Femur (tissue), 1 donor: ENCODE measurements at regions not wholly inside any gene's neighbourhood (a gene's known extent, or its start where the extent isn't known, plus 50 kb on each side); places are given as distances from the start of the nearest gene placed in this dataset.
A peak's percentile ranks its signal among the peaks of the same experiment; 100 is the strongest.
"Not testable (repeated sequence)": the region's sequence is repeated elsewhere in the genome, so short reads cannot be mapped to it uniquely, and the experiment has no call there.

Experiments used
- DNase-seq: peaks from one replicate; pipeline ENCODE4 v3.0.0-alpha.2; 2017

- DNase-seq: no peak
Measured at GRCh38 chr2:183825710-183826109, 701.5 kb downstream of the NUP35 start.

DNA sequence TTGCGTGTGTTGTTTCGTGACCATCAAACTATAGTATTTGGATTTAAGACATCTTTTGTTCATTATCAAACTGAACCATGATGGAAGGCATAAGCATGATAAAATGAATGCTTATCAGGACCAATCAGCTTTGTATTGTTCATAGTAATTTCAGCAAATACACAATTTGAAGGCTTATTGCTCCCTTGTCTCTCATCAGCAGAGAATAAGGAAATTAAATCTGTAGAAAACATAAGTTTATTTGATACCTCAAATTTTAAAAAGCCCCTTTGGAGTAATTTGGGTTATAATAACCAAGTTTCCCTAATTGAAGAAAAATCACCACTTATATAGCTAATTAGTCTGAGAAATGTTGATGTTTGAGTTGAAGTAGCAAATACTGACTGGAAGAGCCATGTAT lies 705.7 kb downstream of the NUP35 start:
- no peak for DNase-seq

DNA sequence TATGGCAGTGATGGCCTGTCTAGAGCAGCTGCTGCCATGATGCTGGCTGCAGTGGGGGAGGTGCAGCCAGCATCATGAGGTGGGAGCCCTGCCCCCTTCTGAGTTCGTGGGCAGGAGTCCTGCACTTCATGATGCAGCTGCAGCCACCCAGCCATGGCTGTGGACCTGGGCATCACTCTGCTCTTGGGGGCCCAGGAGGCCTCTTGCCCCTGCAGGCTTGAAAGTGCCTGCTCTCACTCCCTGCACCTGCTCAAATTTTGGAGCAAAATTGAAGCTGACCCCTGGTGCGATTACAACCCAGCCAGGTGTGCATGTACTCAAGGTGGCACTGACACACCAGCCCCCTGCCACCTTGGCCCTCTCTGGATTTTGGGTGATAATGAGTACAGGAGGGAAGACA lies 712.9 kb downstream of the NUP35 start:
- DNase-seq: no peak

DNA sequence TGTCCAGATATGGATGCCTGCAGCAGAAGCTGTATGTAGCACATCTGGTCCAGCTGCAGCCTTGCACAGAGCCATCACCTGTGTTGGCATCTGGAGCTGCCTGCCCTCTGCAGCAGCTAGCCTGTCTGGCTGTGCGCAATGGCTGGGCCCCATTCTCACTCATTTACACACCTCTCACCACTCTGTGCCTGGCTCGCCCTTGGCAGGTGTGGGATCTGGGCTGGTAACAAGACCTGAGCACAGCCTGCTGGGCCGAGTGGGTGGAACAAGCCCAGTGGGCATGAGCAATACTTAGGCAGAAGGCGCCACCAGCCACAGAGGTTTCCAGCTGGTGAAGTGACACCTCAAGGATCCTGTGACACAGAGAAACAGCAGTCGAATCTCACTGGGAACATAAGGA lies 714.1 kb downstream of the NUP35 start:
- DNase-seq: no peak

DNA sequence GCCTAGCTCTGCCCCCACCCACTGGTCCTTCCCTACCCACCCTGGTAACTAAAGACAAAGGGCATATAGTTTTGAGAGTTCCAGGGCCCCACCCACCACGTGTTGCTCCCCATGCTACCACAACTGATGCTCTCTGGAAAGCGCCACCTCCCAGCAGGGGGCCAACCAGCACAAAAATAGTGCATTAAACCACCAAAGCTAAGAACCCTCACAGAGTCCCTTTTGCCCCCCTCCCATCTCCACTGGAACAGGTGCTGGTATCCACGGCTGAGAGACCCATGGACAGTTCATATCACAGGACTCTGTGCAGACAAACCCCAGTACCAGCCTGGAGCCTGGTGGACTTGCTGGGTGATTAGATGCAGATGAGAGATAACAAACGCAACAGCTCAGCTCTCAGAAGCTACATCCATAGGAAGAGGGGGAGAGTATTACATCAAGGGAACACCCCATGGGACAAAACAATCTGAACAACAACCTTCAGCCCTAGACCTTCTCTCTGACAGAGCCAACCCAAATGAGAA lies 715.9 kb downstream of the NUP35 start:
- DNase-seq: no peak

DNA sequence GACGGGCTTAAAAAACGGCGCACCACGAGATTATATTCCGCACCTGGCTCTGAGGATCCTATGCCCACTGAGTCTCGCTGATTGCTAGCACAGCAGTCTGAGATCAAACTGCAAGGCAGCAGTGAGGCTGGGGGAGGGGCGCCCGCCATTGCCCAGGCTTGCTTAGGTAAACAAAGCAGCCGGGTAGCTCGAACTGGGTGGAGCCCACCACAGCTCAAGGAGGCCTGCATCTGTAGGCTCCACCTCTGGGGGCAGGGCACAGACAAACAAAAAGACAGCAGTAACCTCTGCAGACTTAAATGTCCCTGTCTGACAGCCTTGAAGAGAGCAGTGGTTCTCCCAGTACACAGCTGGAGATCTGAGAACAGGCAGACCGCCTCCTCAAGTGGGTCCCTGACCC lies 725.6 kb downstream of the NUP35 start:
- DNase-seq: not testable (repeated sequence)

GRCh38 chr2:183859129-183859528 lies 734.9 kb downstream of the NUP35 start:
- DNase-seq: no peak

GRCh38 chr2:183866666-183867065 lies 731.7 kb upstream of the ZNF804A start:
- no peak for DNase-seq

- DNase-seq: no peak
Measured at GRCh38 chr2:183867206-183867605, 731.1 kb upstream of the ZNF804A start.

DNA sequence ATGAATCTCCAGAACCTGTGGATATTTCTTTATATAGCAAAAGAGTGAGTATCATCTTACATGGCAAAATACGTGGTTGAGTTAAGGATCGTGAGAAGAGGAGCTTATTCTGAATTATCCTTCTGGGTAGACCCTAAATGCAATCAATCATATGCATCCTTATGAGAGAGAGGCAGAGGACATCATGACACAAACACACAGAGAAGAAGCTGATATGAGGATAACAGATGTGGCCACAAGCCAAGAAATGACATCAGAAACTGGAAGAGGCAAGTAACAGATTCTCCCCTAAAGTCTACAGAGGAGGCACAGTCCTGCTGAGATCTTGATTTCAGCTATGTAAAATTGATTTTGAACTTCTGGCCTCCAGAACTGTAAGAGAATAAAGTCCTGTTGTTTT lies 730.2 kb upstream of the ZNF804A start:
- no peak for DNase-seq

GRCh38 chr2:183868707-183869106 lies 729.6 kb upstream of the ZNF804A start:
- no peak for DNase-seq

GRCh38 chr2:183872131-183872530 lies 726.2 kb upstream of the ZNF804A start:
- DNase-seq: no peak

GRCh38 chr2:183881978-183882377 lies 716.4 kb upstream of the ZNF804A start:
- no peak for DNase-seq

DNA sequence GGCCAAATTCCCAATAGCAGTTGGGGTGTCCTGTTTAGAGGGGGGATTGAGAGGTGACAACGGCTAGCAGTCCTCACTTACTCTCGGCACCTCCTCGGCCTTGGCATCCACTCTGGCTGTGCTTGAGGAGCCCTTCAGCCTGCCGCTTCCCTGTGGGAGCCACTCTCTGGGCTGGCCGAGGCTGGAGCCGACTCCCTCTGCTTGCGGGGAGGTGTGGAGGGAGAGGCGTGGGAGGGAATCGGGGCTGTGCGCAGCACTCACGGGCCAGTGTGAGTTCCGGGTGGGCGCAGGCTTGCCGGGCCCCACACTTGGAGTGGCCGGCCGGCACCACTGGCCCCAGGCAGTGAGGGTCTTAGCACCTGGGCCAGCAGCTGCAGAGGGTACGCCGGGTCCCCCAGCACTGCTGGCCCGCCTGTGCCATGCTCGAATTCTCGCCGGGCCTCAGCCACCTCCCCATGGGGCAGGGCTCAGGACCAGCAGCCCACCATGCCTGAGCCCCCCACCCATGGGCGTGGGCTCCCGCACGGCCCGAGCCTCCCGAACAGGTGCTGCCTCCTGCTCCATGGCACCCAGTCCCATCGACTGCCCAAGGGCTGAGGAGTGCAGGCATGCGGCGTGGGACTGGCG lies 705.9 kb upstream of the ZNF804A start:
- DNase-seq: no peak

GRCh38 chr2:183898641-183899040 lies 699.7 kb upstream of the ZNF804A start:
- DNase-seq: no peak

GRCh38 chr2:183901931-183902330 lies 696.4 kb upstream of the ZNF804A start:
- DNase-seq: no peak

DNA sequence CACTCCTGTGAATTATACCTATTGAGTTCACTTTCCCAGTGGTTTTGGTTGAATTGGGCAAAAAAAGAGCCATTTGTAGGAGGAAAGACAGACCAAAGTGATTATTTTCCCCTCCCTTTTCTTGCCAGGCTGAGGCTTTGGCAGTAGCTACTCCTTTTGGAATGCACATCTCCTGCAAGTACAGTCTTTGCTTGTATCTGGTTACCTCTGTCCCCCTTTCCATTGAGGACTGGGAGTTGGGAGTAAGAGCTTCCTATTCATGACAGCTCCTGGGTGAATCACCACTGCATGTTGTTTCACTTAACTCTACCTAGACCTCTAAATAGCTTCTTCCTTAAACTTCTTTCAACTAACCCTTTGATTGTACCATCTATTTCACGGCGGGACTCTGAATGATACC lies 695.3 kb upstream of the ZNF804A start:
- DNase-seq: no peak

DNA sequence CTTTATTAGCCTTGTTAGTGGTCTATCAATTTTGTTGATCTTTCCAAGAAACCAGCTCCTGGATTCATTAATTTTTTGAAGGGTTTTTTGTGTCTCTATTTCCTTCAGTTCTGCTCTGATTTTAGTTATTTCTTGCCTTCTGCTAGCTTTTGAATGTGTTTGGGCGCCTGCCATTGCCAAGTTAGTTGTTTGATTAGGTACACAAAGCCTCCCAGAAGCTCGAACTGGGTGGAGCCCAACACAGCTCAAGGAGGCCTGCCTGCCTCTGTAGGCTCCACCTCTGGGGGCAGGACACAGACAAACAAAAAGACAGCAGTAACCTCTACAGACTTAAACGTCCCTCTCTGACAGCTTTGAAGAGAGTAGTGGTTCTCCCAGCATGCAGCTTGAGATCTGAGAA lies 682.3 kb upstream of the ZNF804A start:
- not testable (repeated sequence) for DNase-seq

- DNase-seq: no peak
Measured at GRCh38 chr2:183919167-183919566, 679.2 kb upstream of the ZNF804A start.

- no peak for DNase-seq
Measured at GRCh38 chr2:183919926-183920325, 678.4 kb upstream of the ZNF804A start.

DNA sequence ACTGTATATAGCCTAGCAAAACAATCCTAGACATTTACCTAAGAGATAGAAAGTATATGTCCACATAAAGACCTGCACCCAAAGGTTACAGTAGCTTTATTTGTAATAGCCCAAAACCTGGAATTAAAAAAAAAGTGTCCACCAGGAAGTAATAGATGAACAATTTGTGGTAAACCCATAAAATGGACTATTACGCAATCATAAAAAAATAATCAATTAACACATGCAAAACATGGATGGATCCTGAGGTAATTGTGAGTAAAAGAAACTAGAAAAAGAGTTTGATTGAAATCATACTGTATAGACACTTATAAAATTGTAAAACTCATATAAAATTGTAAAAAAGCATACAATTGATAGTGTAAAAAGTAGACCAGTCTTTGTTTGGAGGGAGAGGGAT lies 673.0 kb upstream of the ZNF804A start:
- DNase-seq: no peak

DNA sequence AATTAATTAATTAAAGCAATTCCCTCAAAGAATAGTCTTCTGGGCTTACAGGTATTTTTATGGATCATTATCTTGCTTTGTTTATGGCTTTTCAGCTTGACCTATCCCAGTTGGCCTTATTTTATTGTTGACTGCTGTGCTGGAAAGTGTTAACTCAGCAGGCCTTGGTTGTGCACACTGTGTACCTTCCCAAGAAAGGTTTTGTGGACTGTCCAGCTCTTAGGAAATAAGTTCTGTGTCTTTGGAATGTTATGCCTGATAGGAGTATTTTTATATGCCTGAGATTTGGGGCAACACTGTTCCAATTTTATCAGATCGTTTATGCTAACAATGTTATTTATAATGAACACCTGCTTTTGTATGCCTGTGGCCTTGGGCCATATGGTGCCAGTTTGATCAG lies 671.9 kb upstream of the ZNF804A start:
- no peak for DNase-seq

DNA sequence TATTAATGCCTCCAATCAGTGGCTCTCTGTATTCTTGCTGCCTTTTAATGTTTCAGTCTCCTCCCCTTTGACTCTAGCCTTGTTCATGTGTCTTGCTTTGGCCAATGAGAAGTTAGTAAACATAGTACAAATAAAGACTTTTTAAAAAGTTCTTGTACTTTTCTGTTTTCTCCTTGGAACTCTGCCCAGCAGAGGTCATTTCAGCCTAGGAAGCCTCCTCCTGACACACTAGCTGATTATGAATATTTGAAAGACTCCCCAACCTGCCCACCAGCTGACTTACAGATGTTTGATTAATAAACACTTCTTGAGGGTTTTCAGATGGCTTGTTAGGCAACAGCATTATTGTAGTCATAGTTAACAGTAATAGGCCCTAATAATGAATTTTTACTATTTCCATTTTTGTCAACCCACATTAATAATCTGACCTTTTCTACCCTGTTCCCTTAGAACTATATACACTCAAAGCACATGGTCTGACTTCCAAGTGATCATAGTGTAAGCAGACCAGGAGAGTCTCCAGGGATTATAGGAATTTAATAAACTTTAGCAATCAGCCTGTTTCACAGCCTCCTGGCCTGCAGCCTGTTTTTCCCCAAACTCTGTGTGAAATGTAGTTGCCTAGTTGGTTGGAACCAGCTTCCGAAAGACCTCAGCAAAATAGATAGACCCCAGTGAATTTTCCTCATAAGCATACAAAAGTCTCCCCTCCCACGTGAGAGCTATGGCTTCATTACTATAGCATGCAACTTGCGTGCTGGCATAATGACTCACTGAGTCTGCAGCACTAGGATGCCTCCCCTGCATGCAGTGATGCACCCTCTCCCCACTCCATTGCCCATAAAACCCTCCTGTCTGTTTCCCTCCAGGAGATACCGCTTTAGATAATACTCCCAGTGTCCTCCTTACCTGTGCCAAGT lies 670.7 kb upstream of the ZNF804A start:
- peak; percentile 13 for DNase-seq

DNA sequence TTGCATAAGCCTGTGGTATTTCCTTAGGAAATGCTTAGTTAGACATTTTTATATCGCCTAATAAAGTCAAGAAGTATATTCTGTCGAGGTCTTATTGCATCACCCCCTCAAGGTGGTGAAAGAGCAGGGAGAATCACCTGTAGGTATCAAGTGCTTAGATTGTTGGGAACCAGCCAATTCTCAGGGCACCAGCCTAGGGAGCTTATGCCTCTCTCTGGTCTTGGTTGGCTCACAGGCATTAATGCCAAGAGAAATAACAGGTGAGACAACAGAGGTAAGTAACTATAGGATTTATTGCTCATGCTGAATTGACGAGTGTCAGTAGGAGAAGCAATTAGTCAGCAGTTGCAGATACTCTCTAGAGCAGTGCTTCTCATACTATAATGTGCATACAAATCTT lies 663.3 kb upstream of the ZNF804A start:
- no peak for DNase-seq
